Fibroblast of lung (primary cell): ENCODE measurements at regions not wholly inside any gene's neighbourhood (a gene's known extent, or its start where the extent isn't known, plus 50 kb on each side); places are given as distances from the start of the nearest gene placed in this dataset.

Experiments used
- DNase-seq, 2 donors: peaks; one replicate each; pipeline versions ENCODE4 v3.0.0 to v3.0.0-alpha.2; 2010; ENCODE audit warnings: low read depth in 2 of 2
- H2AFZ ChIP-seq: 2 replicates; pipeline ENCODE4 v1.5.1; 2012; ENCODE audit warnings: low read length, control low read depth, inconsistent platforms
- H3K27ac ChIP-seq: 2 replicates; pipeline ENCODE4 v1.5.1; 2011; ENCODE audit warnings: low read length, control low read depth; ENCODE audit not compliant: insufficient read depth
- H3K27me3 ChIP-seq: 2 replicates; pipeline ENCODE4 v1.5.1; 2011; ENCODE audit warnings: mild to moderate bottlenecking, low read length; ENCODE audit not compliant: control insufficient read depth, insufficient read depth
- H3K36me3 ChIP-seq: 2 replicates; pipeline ENCODE4 v1.5.1; 2011; ENCODE audit warnings: low read length; ENCODE audit not compliant: control insufficient read depth, insufficient read depth
- H3K4me1 ChIP-seq: 2 replicates; pipeline ENCODE4 v1.5.1; 2011; ENCODE audit warnings: low read length; ENCODE audit not compliant: control insufficient read depth, insufficient read depth; ENCODE audit errors: extremely low read depth
- H3K4me2 ChIP-seq: 2 replicates; pipeline ENCODE4 v1.5.1; 2011; ENCODE audit warnings: low read length, control low read depth; ENCODE audit not compliant: insufficient read depth; ENCODE audit errors: extremely low read depth
- H3K4me3 ChIP-seq, 4 experiments: fragments of 200-600 bp in 1 of 4; sonication (generic) in 1 of 4; replicated peaks in 1 of 4; 2 replicates each; pipeline ENCODE4 v1.5.1; 2011 to 2016; ENCODE audit warnings: low read length in 4 of 4, low read depth in 3 of 4, mild to moderate bottlenecking in 3 of 4, control low read depth in 2 of 4, inconsistent platforms in 1 of 4, mixed read lengths in 1 of 4; ENCODE audit not compliant: insufficient read depth in 1 of 4; ENCODE audit errors: control extremely low read depth in 1 of 4
- H3K79me2 ChIP-seq: 2 replicates; pipeline ENCODE4 v1.5.1; 2012; ENCODE audit warnings: mild to moderate bottlenecking, low read length, inconsistent platforms; ENCODE audit not compliant: control insufficient read depth, insufficient read depth
- H3K9ac ChIP-seq: 2 replicates; pipeline ENCODE4 v1.5.1; 2011; ENCODE audit warnings: mild to moderate bottlenecking, low read length, control low read depth; ENCODE audit not compliant: insufficient read depth
- H3K9me3 ChIP-seq: 2 replicates; pipeline ENCODE4 v1.5.1; 2012; ENCODE audit warnings: low read depth, low read length; ENCODE audit not compliant: control insufficient read depth, insufficient read depth
- H4K20me1 ChIP-seq: 2 replicates; pipeline ENCODE4 v1.5.1; 2011; ENCODE audit warnings: low read length; ENCODE audit not compliant: control insufficient read depth, insufficient read depth; ENCODE audit errors: extremely low read depth
- CTCF ChIP-seq, 2 donors: IDR thresholded peaks in 1 of 2; conservative IDR thresholded peaks in 1 of 2; 1 replicate in 1 of 2; 2 replicates in 1 of 2; pipeline ENCODE4 v1.5.1; 2011 to 2012; ENCODE audit warnings: low read length in 2 of 2, control low read depth in 1 of 2, inconsistent platforms in 1 of 2, low read depth in 1 of 2, mild to moderate bottlenecking in 1 of 2
- EZH2 ChIP-seq: IDR thresholded peaks from 2 replicates; pipeline ENCODE4 v1.5.1; 2012; ENCODE audit warnings: low read length, control low read depth, mild to moderate bottlenecking; ENCODE audit errors: missing control alignments

GRCh38 chr9:14389146-14389545 is 75.2 kb upstream of the NFIB start:
- Histone ChIP-seq H3K4me2 (no peak overlapping the region), H3K36me3 (no peaks in the 10 kb centered on the region), H3K27ac (no peak overlapping the region), H3K4me3 (no peak overlapping the region), H3K4me1 (no peaks in the 10 kb centered on the region), H3K79me2 (no peaks in the 10 kb centered on the region), H2AFZ (no peak overlapping the region), H3K9ac (no peak overlapping the region), H4K20me1 (no peaks in the 10 kb centered on the region), H3K9me3 (no peaks in the 10 kb centered on the region), H3K27me3 (no peaks in the 10 kb centered on the region)
- DNase-seq, result no peak
- TF ChIP-seq CTCF (conservative IDR thresholded peaks at IDR 0.05 in 1 of 2, IDR thresholded peaks at IDR 0.05 in 1 of 2; ENCODE audit: low read depth in 1 of 2, low read length in 2 of 2) (no peak), EZH2 (no peak)

DNA sequence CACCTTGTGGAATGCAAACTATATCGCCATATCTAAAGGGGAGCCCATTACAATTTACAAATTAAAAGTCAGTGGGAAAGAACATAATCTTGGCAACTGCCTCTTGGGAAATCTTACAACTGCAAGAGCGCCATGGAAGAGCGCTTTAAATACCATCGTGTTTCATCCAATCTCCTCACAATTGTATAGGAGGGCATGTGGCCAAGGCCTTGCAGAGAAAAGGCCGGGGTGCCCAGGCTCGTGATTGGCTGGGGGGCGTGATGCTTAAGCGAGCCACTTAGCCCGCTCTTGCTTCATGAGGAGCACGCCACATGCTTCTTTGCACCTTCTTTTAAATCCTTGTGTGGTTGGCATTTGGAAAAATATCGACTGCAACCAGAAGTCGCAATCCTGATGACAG is 69.8 kb upstream of the NFIB start:
- Histone ChIP-seq H3K9ac (no peak overlapping the region), H4K20me1 (no peaks in the 10 kb centered on the region), H3K79me2 (no peaks in the 10 kb centered on the region), H2AFZ (no peak overlapping the region), H3K36me3 (no peaks in the 10 kb centered on the region), H3K4me1 (no peaks in the 10 kb centered on the region), H3K27me3 (no peaks in the 10 kb centered on the region), H3K4me3 (no peak overlapping the region), H3K9me3 (no peaks in the 10 kb centered on the region), H3K27ac (no peak overlapping the region), H3K4me2 (no peak overlapping the region)
- TF ChIP-seq EZH2 (no peak), CTCF (conservative IDR thresholded peaks at IDR 0.05 in 1 of 2, IDR thresholded peaks at IDR 0.05 in 1 of 2; ENCODE audit: low read depth in 1 of 2, low read length in 2 of 2) (no peak)
- DNase-seq, result no peak

GRCh38 chr9:14383294-14383693 is 69.4 kb upstream of the NFIB start:
- no peak overlapping the region for H3K4me3 ChIP-seq
- DNase-seq, result peak; percentile 66 to 68
- no peaks in the 10 kb centered on the region for H3K9me3 ChIP-seq

More at GRCh38 chr9:14383294-14383693, 69.4 kb upstream of the NFIB start:
- TF ChIP-seq CTCF (conservative IDR thresholded peaks at IDR 0.05 in 1 of 2, IDR thresholded peaks at IDR 0.05 in 1 of 2; ENCODE audit: low read depth in 1 of 2, low read length in 2 of 2), result no peak
- no peaks in the 10 kb centered on the region for H3K4me1 ChIP-seq
- H3K27ac ChIP-seq, result no peak overlapping the region
- H3K9ac ChIP-seq, result no peak overlapping the region
- H3K27me3 ChIP-seq, result no peaks in the 10 kb centered on the region
- H3K79me2 ChIP-seq, result no peaks in the 10 kb centered on the region
- no peaks in the 10 kb centered on the region for H4K20me1 ChIP-seq
- no peak overlapping the region for H2AFZ ChIP-seq
- H3K4me2 ChIP-seq, result no peak overlapping the region
- H3K36me3 ChIP-seq, result no peaks in the 10 kb centered on the region
